Neuronal stem cell (in vitro differentiated cells): ENCODE measurements at regions not wholly inside any gene's neighbourhood (a gene's known extent, or its start where the extent isn't known, plus 50 kb on each side); places are given as distances from the start of the nearest gene placed in this dataset.

Experiments used
- DNase-seq: peaks from one replicate; pipeline ENCODE4 v3.0.0-alpha.2; 2013; ENCODE audit warnings: low spot score
- H2AFZ ChIP-seq: one replicate; pipeline ENCODE4 v1.6.1; 2013; ENCODE audit warnings: mild to moderate bottlenecking, low read length, inconsistent platforms
- H2AK5ac ChIP-seq: 2 replicates; pipeline ENCODE4 v1.6.1; 2013; ENCODE audit warnings: low read depth, mild to moderate bottlenecking, inconsistent platforms, low read length, moderate library complexity, mixed read lengths
- H2BK120ac ChIP-seq: 2 replicates; pipeline ENCODE4 v1.6.1; 2013; ENCODE audit warnings: low read depth, mild to moderate bottlenecking, inconsistent platforms, low read length, moderate library complexity, mixed read lengths
- H2BK12ac ChIP-seq: one replicate; pipeline ENCODE4 v1.6.1; 2013; ENCODE audit warnings: low read length, inconsistent platforms
- H2BK15ac ChIP-seq: 2 replicates; pipeline ENCODE4 v1.6.1; 2013; ENCODE audit warnings: mild to moderate bottlenecking, low read length, inconsistent platforms, mixed read lengths
- H2BK5ac ChIP-seq: one replicate; pipeline ENCODE4 v1.6.1; 2013; ENCODE audit warnings: inconsistent platforms, mild to moderate bottlenecking, low read length, moderate library complexity
- H3K14ac ChIP-seq: one replicate; pipeline ENCODE4 v1.6.1; 2013; ENCODE audit warnings: low read length, inconsistent platforms
- H3K18ac ChIP-seq: 2 replicates; pipeline ENCODE4 v1.6.1; 2013; ENCODE audit warnings: low read length, inconsistent platforms
- H3K23ac ChIP-seq: 2 replicates; pipeline ENCODE4 v1.6.1; 2013; ENCODE audit warnings: low read depth, mild to moderate bottlenecking, mixed read lengths, low read length, inconsistent platforms; ENCODE audit not compliant: poor library complexity
- H3K27ac ChIP-seq: replicated peaks from 3 replicates; pipeline ENCODE4 v1.5.1; 2013; ENCODE audit warnings: low read length, inconsistent platforms
- H3K27me3 ChIP-seq, 3 experiments: 2 replicates each; pipeline ENCODE4 v1.6.1; 2013; ENCODE audit warnings: low read length in 3 of 3, mild to moderate bottlenecking in 2 of 3, inconsistent platforms in 1 of 3, low read depth in 1 of 3, mixed read lengths in 1 of 3, moderate library complexity in 1 of 3; ENCODE audit not compliant: control insufficient read depth in 3 of 3, insufficient read depth in 3 of 3
- H3K36me3 ChIP-seq, 2 donors: replicated peaks in 1 of 2; 2 replicates each; pipeline ENCODE4 v1.6.1; 2013; ENCODE audit warnings: low read length in 2 of 2; ENCODE audit not compliant: control insufficient read depth in 2 of 2, insufficient read depth in 2 of 2
- H3K4ac ChIP-seq: 2 replicates; pipeline ENCODE4 v1.6.1; 2013; ENCODE audit warnings: inconsistent platforms, mild to moderate bottlenecking, low read length, moderate library complexity
- H3K4me1 ChIP-seq, 2 donors: 1 replicate in 1 of 2; 2 replicates in 1 of 2; pipeline ENCODE4 v1.6.1; 2013; ENCODE audit warnings: low read length in 2 of 2, low read depth in 1 of 2; ENCODE audit not compliant: control insufficient read depth in 2 of 2, insufficient read depth in 1 of 2
- H3K4me2 ChIP-seq: one replicate; pipeline ENCODE4 v1.6.1; 2013; ENCODE audit warnings: mild to moderate bottlenecking, low read length, inconsistent platforms; ENCODE audit not compliant: insufficient read depth, poor library complexity, severe bottlenecking
- H3K4me3 ChIP-seq, 2 donors: 2 replicates each; pipeline ENCODE4 v1.5.1; 2013; ENCODE audit warnings: low read length in 2 of 2, mild to moderate bottlenecking in 2 of 2, inconsistent platforms in 1 of 2, moderate library complexity in 1 of 2
- H3K79me1 ChIP-seq: one replicate; pipeline ENCODE4 v1.6.1; 2013; ENCODE audit warnings: low read depth, mild to moderate bottlenecking, inconsistent platforms, low read length, moderate library complexity
- H3K9ac ChIP-seq: one replicate; pipeline ENCODE4 v1.6.1; 2013; ENCODE audit warnings: mild to moderate bottlenecking, low read depth, low read length, inconsistent platforms; ENCODE audit not compliant: poor library complexity
- H3K9me3 ChIP-seq, 2 donors: replicated peaks in 1 of 2; 2 replicates each; pipeline versions ENCODE3 to v1.6.1; 2013; ENCODE audit warnings: low read length in 2 of 2, mild to moderate bottlenecking in 2 of 2, inconsistent platforms in 1 of 2, low read depth in 1 of 2, mixed read lengths in 1 of 2, moderate library complexity in 1 of 2; ENCODE audit not compliant: control insufficient read depth in 2 of 2, insufficient read depth in 1 of 2
- H4K8ac ChIP-seq: one replicate; pipeline ENCODE4 v1.6.1; 2013; ENCODE audit warnings: low read depth, mild to moderate bottlenecking, inconsistent platforms, low read length, moderate library complexity
- H4K91ac ChIP-seq: one replicate; pipeline ENCODE4 v1.6.1; 2013; ENCODE audit warnings: low read length, low read depth, mild to moderate bottlenecking, inconsistent platforms; ENCODE audit not compliant: poor library complexity
- WGBS, 2 donors: extraction: QIAGEN DNeasy Blood & Tissue Kit; methylation state at CpG; one replicate each; pipeline ENCODE4 v1.1.7; 2013; ENCODE audit warnings: missing lambda C conversion rate in 2 of 2, mixed read lengths in 1 of 2; ENCODE audit not compliant: insufficient read length in 2 of 2, insufficient replicate concordance in 1 of 2; ENCODE audit errors: extremely low coverage in 2 of 2; 5-methylcytosine and 5-hydroxymethylcytosine counted together

DNA sequence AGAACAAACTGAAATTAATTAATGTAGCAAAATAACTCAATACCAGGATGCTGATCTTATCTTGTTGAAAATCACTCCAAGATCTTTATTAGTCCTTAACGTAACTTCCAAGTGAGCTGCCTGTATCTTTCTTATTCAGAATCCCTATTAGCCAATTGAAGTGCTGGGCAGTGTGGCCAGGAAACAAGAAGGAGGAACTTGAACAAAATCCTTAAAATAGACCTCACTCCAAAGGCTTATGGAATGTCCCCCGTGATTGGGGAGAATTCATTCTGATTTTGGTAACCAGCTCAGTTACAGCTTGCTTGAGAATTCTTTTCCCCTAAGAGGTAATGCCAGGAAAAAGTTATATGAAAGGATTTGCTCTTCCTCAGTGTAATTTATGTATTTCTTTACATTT is 171.0 kb downstream of the DEPDC1B start:
- Histone ChIP-seq H3K14ac (no peak overlapping the region), H3K27me3 (no peaks in the 10 kb centered on the region), H2BK120ac (no peak overlapping the region), H3K36me3 (no peaks in the 10 kb centered on the region), H3K18ac (no peak overlapping the region), H3K27ac (no peak overlapping the region), H3K4ac (no peak overlapping the region), H2AK5ac (no peak overlapping the region), H2AFZ (no peak overlapping the region), H2BK5ac (no peak overlapping the region), H4K91ac (no peak overlapping the region), H3K4me1 (peaks cover 0 to 2% of the 10 kb centered on the region in 2 donors), H3K9me3 (no peaks in the 10 kb centered on the region), H3K4me3 (no peak overlapping the region), H3K9ac (no peak overlapping the region), H4K8ac (no peak overlapping the region), H3K4me2 (no peak overlapping the region), H3K23ac (no peak overlapping the region), H3K79me1 (no peaks in the 10 kb centered on the region), H2BK15ac (no peak overlapping the region), H2BK12ac (no peak overlapping the region)
- no CpG with 5 or more reads among the region's 2 CpGs for WGBS, 2 donors
- DNase-seq = no peak

- WGBS, 2 donors = no CpG with 5 or more reads among the region's 5 CpGs
- Histone ChIP-seq H3K4ac (no peak overlapping the region), H4K8ac (no peak overlapping the region), H4K91ac (no peak overlapping the region), H3K9ac (no peak overlapping the region), H2BK15ac (no peak overlapping the region), H3K23ac (no peak overlapping the region), H2AK5ac (no peak overlapping the region), H3K9me3 (no peaks in the 10 kb centered on the region), H3K14ac (no peak overlapping the region), H2BK12ac (no peak overlapping the region), H3K4me2 (no peak overlapping the region), H2BK120ac (no peak overlapping the region), H3K36me3 (no peaks in the 10 kb centered on the region), H3K27ac (no peak overlapping the region), H3K4me1 (peaks cover 0 to 2% of the 10 kb centered on the region in 2 donors), H2BK5ac (no peak overlapping the region), H2AFZ (no peak overlapping the region), H3K79me1 (no peaks in the 10 kb centered on the region), H3K4me3 (no peak overlapping the region), H3K18ac (no peak overlapping the region), H3K27me3 (no peaks in the 10 kb centered on the region)
- DNase-seq = no peak
Measured at GRCh38 chr5:60527072-60527471, 172.9 kb downstream of the DEPDC1B start.

DNA sequence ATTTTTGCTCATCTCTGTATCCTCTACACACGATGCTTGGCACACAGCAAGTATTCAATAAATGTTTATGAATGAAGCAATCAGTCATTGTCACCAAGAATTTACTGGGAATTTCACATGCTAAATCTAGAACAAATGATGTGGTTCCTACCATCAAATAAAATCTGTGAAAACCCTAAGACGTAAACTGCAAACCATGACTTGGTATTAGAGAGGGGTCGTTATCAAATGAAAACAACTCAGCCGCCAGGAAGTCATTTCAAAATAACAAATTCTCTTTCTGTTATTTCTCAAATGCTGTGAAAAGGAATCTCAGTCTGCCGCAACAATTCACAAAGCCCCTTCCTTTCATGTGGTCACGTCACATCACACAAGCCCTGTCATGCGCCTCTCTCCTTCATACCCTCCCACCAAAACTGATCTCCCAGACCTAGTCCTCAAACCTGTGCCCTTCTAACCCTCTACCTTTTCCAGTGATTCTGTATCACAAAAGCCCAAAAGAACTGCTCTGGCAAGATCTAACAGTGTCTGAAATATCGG is 173.6 kb downstream of the DEPDC1B start:
- H3K23ac ChIP-seq = no peak overlapping the region
- no CpG with 5 or more reads among the region's 8 CpGs for WGBS, 2 donors
- no peak overlapping the region for H4K8ac ChIP-seq
- no peak overlapping the region for H2BK15ac ChIP-seq
- no peak overlapping the region for H2BK12ac ChIP-seq
- H3K4me3 ChIP-seq = no peak overlapping the region
- H3K4me2 ChIP-seq = no peak overlapping the region
- H3K27ac ChIP-seq = no peak overlapping the region
- no peaks in the 10 kb centered on the region for H3K36me3 ChIP-seq
- no peak overlapping the region for H2AFZ ChIP-seq
- no peak overlapping the region for H3K9ac ChIP-seq
- no peak overlapping the region for H2BK5ac ChIP-seq
- no peaks in the 10 kb centered on the region for H3K9me3 ChIP-seq
- H3K18ac ChIP-seq = no peak overlapping the region
- H2BK120ac ChIP-seq = no peak overlapping the region
- H2AK5ac ChIP-seq = no peak overlapping the region
- peaks cover 0 to 2% of the 10 kb centered on the region in 2 donors for H3K4me1 ChIP-seq
- H4K91ac ChIP-seq = no peak overlapping the region
- H3K27me3 ChIP-seq = no peaks in the 10 kb centered on the region
- no peak overlapping the region for H3K4ac ChIP-seq
- no peak for DNase-seq
- H3K79me1 ChIP-seq = no peaks in the 10 kb centered on the region
- no peak overlapping the region for H3K14ac ChIP-seq

DNA sequence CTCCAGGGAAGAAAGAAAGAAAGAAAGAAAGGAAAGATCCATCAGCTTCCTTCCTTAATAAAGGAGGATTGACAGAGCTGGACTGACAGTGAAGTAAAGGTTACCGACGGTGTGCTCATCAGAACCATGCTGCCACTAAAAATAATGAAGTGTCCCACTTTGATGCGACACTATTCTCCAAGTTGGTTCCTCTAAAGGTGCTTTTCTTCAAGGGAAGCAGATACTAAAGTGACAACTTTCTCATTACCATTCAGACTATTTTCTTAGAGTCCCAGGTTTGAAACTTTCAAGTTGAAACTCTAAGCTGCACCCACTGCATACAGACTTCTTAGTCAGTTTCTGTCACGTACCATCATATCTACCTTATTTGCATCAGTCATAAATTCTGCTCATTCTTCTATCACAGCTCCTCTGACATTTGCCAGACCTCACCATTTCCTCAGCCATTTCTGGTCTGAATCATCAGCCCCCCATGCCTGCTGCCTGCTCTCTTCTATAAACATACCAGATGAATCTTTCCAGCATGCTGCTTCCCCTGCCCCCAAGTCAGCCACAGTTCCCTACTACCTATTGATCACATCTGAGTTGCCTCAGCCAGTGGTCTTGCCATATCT is 177.6 kb downstream of the DEPDC1B start:
- Histone ChIP-seq H3K27me3 (no peaks in the 10 kb centered on the region), H3K4me3 (no peak overlapping the region), H3K9me3 (no peaks in the 10 kb centered on the region), H4K91ac (no peak overlapping the region), H3K4me1 (peaks cover 0 to 3% of the 10 kb centered on the region in 2 donors), H3K79me1 (no peaks in the 10 kb centered on the region), H2BK120ac (no peak overlapping the region), H3K4ac (no peak overlapping the region), H4K8ac (no peak overlapping the region), H3K4me2 (no peak overlapping the region), H3K9ac (no peak overlapping the region), H2AFZ (no peak overlapping the region), H2BK15ac (no peak overlapping the region), H2AK5ac (no peak overlapping the region), H2BK12ac (no peak overlapping the region), H2BK5ac (no peak overlapping the region), H3K27ac (no peak overlapping the region), H3K36me3 (no peaks in the 10 kb centered on the region), H3K18ac (no peak overlapping the region), H3K23ac (no peak overlapping the region), H3K14ac (no peak overlapping the region)
- DNase-seq = no peak
- no CpG with 5 or more reads among the region's 4 CpGs for WGBS, 2 donors
